GM12878 (cell line): ENCODE measurements at regions not wholly inside any gene's neighbourhood (a gene's known extent, or its start where the extent isn't known, plus 50 kb on each side); places are given as distances from the start of the nearest gene placed in this dataset.

Experiments used
- ATAC-seq: fragments of 200-7000 bp; cut with Tn5 transposase; 3 replicates; pipeline ENCODE4 v1.9.1; 2020; ENCODE audit warnings: mild to moderate bottlenecking, moderate library complexity
- BruUV-seq: library from RNA; stranded (reverse); fragments of 400-500 nt; replicated peaks from 2 replicates; lab custom pipeline; 2021; lab: Mats Ljungman, UMichigan
- CTCF ChIA-PET: fragments of 300-600 bp; sonication (Branson Sonifier 250); formaldehyde crosslinking; extraction: SDS; loops from one replicate; lab custom pipeline; 2021; ENCODE audit warnings: inconsistent platforms; lab: Yijun Ruan, JAX
- POLR2A ChIA-PET: fragments of 350-600 bp; formaldehyde crosslinking; extraction: SDS; loops from one replicate; lab custom pipeline; 2021; ENCODE audit warnings: inconsistent platforms; lab: Charles Lee
- RAD21 ChIA-PET: fragments of 300-600 bp; sonication (Branson Sonifier 250); formaldehyde crosslinking; loops from one replicate; lab custom pipeline; 2023; ENCODE audit warnings: antibody characterized with exemption; ENCODE audit not compliant: unreplicated experiment; lab: Charles Lee
- SMC1A ChIA-PET: fragments of 300-600 bp; sonication (Branson Sonifier 250); formaldehyde crosslinking; loops from one replicate; lab custom pipeline; 2023; ENCODE audit not compliant: unreplicated experiment, uncharacterized antibody; lab: Charles Lee
- DNase-seq: peaks from one replicate; pipeline ENCODE4 v3.0.0-alpha.2; 2011; ENCODE audit warnings: low read depth, low spot score
- FAIRE-seq: peaks from 3 replicates; lab custom pipeline; 2011; peaks lifted over from hg19 to GRCh38; lab: Jason Lieb, UNC
- H2AFZ ChIP-seq: 2 replicates; pipeline ENCODE4 v1.6.0; 2011; ENCODE audit warnings: low read depth, low read length, control low read depth; ENCODE audit not compliant: control insufficient read depth
- H3K27ac ChIP-seq: 2 replicates; pipeline ENCODE4 v1.5.1; 2011; ENCODE audit warnings: control low read depth; ENCODE audit not compliant: control insufficient read depth, insufficient read depth
- H3K27me3 ChIP-seq, 2 experiments: replicated peaks in 1 of 2; 2 replicates each; pipeline versions ENCODE4 v1.6.0 to v1.6.1; 2011; ENCODE audit warnings: low read length in 1 of 2; ENCODE audit not compliant: control insufficient read depth in 2 of 2, insufficient read depth in 2 of 2
- H3K36me3 ChIP-seq, 2 experiments: 2 replicates each; pipeline ENCODE4 v1.5.1; 2011; ENCODE audit warnings: low read length in 1 of 2; ENCODE audit not compliant: control insufficient read depth in 2 of 2, insufficient read depth in 2 of 2
- H3K4me1 ChIP-seq: 2 replicates; pipeline ENCODE4 v1.6.1; 2011; ENCODE audit warnings: mild to moderate bottlenecking, low read length, moderate library complexity, mixed read lengths; ENCODE audit not compliant: control insufficient read depth, insufficient read depth
- H3K4me2 ChIP-seq: 2 replicates; pipeline ENCODE4 v1.6.0; 2011; ENCODE audit warnings: control low read depth; ENCODE audit not compliant: control insufficient read depth, insufficient read depth
- H3K4me3 ChIP-seq: fragments of 200-600 bp; sonication (generic); 2 replicates; pipeline ENCODE4 v1.5.1; 2016
- H3K79me2 ChIP-seq: 2 replicates; pipeline ENCODE4 v1.6.0; 2011; ENCODE audit warnings: low read length; ENCODE audit not compliant: control insufficient read depth, insufficient read depth
- H3K9ac ChIP-seq: 2 replicates; pipeline ENCODE4 v1.8.0; 2011; ENCODE audit warnings: low read length, control low read depth, mixed read lengths; ENCODE audit not compliant: control insufficient read depth, insufficient read depth
- H3K9me3 ChIP-seq: replicated peaks from 3 replicates; pipeline ENCODE4 v1.5.1; 2011; ENCODE audit warnings: mild to moderate bottlenecking, low read length; ENCODE audit not compliant: control insufficient read depth, insufficient read depth
- H4K20me1 ChIP-seq: 2 replicates; pipeline ENCODE4 v1.6.0; 2011; ENCODE audit not compliant: control insufficient read depth, insufficient read depth
- BACH1 ChIP-seq: fragments of 450-650 bp; IDR thresholded peaks from 2 replicates; pipeline ENCODE4 v1.6.1; 2017; ENCODE audit warnings: mild to moderate bottlenecking, borderline replicate concordance
- BCL3 ChIP-seq: IDR thresholded peaks from 2 replicates; pipeline ENCODE4 v1.6.1; 2011; ENCODE audit warnings: borderline replicate concordance, low read depth, mild to moderate bottlenecking, moderate library complexity, low read length; ENCODE audit not compliant: insufficient read depth, poor library complexity, severe bottlenecking
- BHLHE40 ChIP-seq, 2 experiments: fragments of 450-650 bp in 1 of 2; IDR thresholded peaks; 2 replicates each; pipeline ENCODE4 v1.6.1; 2011 to 2017; ENCODE audit warnings: low read depth in 2 of 2, borderline replicate concordance in 1 of 2, improper control_type of control experiment in 1 of 2, low read length in 1 of 2, mild to moderate bottlenecking in 1 of 2
- CHD1 ChIP-seq: IDR thresholded peaks from 2 replicates; pipeline ENCODE4 v1.6.1; 2012; ENCODE audit warnings: low read depth, low read length, improper control_type of control experiment
- CREB1 ChIP-seq: IDR thresholded peaks from 2 replicates; pipeline ENCODE4 v1.6.1; 2012; ENCODE audit warnings: low read depth, mild to moderate bottlenecking, inconsistent platforms
- HCFC1 ChIP-seq: fragments of 150-350 bp; IDR thresholded peaks from 2 replicates; pipeline ENCODE4 v1.6.1; 2014; ENCODE audit warnings: low read length
- HDAC2 ChIP-seq: fragments of 200-600 bp; sonication (generic); IDR thresholded peaks from 2 replicates; pipeline ENCODE4 v1.6.1; 2017
- MEF2B ChIP-seq: fragments of 450-650 bp; IDR thresholded peaks from 2 replicates; pipeline ENCODE4 v1.6.1; 2018; ENCODE audit warnings: mild to moderate bottlenecking, moderate library complexity; ENCODE audit not compliant: partially characterized antibody, poor library complexity, severe bottlenecking
- MXI1 ChIP-seq: fragments of 150-350 bp; IDR thresholded peaks from 2 replicates; pipeline ENCODE4 v1.6.1; 2011; ENCODE audit warnings: low read depth, mild to moderate bottlenecking, inconsistent platforms, low read length, improper control_type of control experiment
- ZZZ3 ChIP-seq: IDR thresholded peaks from 2 replicates; pipeline ENCODE4 v1.6.1; 2011; ENCODE audit warnings: low read depth; ENCODE audit not compliant: control insufficient read depth, insufficient read length
- WGBS: methylation state at CpG from one replicate; pipeline ENCODE4 v1.1.6; 2016; ENCODE audit warnings: low lambda C conversion rate; ENCODE audit not compliant: insufficient replicate concordance, insufficient coverage; ENCODE audit errors: missing lambda C conversion rate; 5-methylcytosine and 5-hydroxymethylcytosine counted together
- in situ Hi-C: fragments of 300-500 bp; cut with MboI; formaldehyde crosslinking; loops from 9 replicates; pipeline ENCODE4 v1.14.3; 2018; ENCODE audit warnings: mixed read lengths
- intact Hi-C: fragments of 100-400 bp; cut with micrococcal nuclease; formaldehyde crosslinking; loops from one replicate; pipeline ENCODE4 v1.14.2; 2022; ENCODE audit not compliant: unreplicated experiment
- TF ChIP-seq, protein P1 (sequence below): fragments of 450-650 bp; IDR thresholded peaks from 2 replicates; pipeline ENCODE4 v1.6.1; 2017; ENCODE audit warnings: antibody characterized with exemption, mild to moderate bottlenecking, moderate library complexity

- TF ChIP-seq, protein P1, sequence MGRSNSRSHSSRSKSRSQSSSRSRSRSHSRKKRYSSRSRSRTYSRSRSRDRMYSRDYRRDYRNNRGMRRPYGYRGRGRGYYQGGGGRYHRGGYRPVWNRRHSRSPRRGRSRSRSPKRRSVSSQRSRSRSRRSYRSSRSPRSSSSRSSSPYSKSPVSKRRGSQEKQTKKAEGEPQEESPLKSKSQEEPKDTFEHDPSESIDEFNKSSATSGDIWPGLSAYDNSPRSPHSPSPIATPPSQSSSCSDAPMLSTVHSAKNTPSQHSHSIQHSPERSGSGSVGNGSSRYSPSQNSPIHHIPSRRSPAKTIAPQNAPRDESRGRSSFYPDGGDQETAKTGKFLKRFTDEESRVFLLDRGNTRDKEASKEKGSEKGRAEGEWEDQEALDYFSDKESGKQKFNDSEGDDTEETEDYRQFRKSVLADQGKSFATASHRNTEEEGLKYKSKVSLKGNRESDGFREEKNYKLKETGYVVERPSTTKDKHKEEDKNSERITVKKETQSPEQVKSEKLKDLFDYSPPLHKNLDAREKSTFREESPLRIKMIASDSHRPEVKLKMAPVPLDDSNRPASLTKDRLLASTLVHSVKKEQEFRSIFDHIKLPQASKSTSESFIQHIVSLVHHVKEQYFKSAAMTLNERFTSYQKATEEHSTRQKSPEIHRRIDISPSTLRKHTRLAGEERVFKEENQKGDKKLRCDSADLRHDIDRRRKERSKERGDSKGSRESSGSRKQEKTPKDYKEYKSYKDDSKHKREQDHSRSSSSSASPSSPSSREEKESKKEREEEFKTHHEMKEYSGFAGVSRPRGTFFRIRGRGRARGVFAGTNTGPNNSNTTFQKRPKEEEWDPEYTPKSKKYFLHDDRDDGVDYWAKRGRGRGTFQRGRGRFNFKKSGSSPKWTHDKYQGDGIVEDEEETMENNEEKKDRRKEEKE = no peak
- no peak for TF ChIP-seq CHD1
- no peak for TF ChIP-seq HDAC2
- TF ChIP-seq CREB1 = no peak
- TF ChIP-seq BACH1 = no peak
Observed at GRCh38 chr1:208597571-208597970, 353.4 kb upstream of the PLXNA2 start (continued).

- in situ Hi-C loops = no loop called here
- no peak overlapping the region for H2AFZ ChIP-seq
Observed at GRCh38 chr1:208598021-208598420, 353.8 kb upstream of the PLXNA2 start.

More at GRCh38 chr1:208598021-208598420, 353.8 kb upstream of the PLXNA2 start:
- 48% methylated on average over 4 of the region's 4 CpGs for WGBS
- H4K20me1 ChIP-seq = no peaks in the 10 kb centered on the region
- no TSS peak for BruUV-seq
- FAIRE-seq (no peak), DNase-seq (no peak), ATAC-seq (no peak)
- no peak overlapping the region for H3K4me2 ChIP-seq
- no peak overlapping the region for H3K27ac ChIP-seq
- intact Hi-C loops = no loop called here
- ChIA-PET SMC1A (no interaction called here), CTCF (no interaction called here), RAD21 (no interaction called here), POLR2A (no interaction called here)
- no peak overlapping the region for H3K4me3 ChIP-seq
- no peaks in the 10 kb centered on the region for H3K9me3 ChIP-seq
- no peaks in the 10 kb centered on the region for H3K36me3 ChIP-seq
- no peaks in the 10 kb centered on the region for H3K4me1 ChIP-seq
- H3K27me3 ChIP-seq = no peaks in the 10 kb centered on the region; a peak in 1 of 4 replicates
- H3K79me2 ChIP-seq = no peaks in the 10 kb centered on the region
- H3K9ac ChIP-seq = no peak overlapping the region
- no peak for TF ChIP-seq BHLHE40 (IDR thresholded peaks at IDR 0.05; ENCODE audit: borderline replicate concordance in 1 of 2, low read depth in 2 of 2, low read length in 1 of 2)
- TF ChIP-seq BCL3 = no peak
- no peak for TF ChIP-seq MEF2B
- no peak for TF ChIP-seq ZZZ3
- no peak for TF ChIP-seq HCFC1
- no peak for TF ChIP-seq MXI1
